ENCODE measurements at regions not wholly inside any gene's neighbourhood (a gene's known extent, or its start where the extent isn't known, plus 50 kb on each side); places are given as distances from the start of the nearest gene placed in this dataset.
"Not testable (repeated sequence)": the region's sequence is repeated elsewhere in the genome, so short reads cannot be mapped to it uniquely, and the experiment has no call there.

- H3K4me1 Mint-ChIP-seq; H3K9me3 ChIP-seq (ENCODE audit: control insufficient read depth, low read depth, low read length): not testable (repeated sequence)
Measured at GRCh38 chr11:86732286-86732685, 59.9 kb upstream of the ME3 start.

GRCh38 chr11:86729576-86729975 lies 57.2 kb upstream of the ME3 start:
- not testable (repeated sequence) for H3K9ac ChIP-seq (ENCODE audit: extremely low read depth, insufficient read length, low read length); DNase-seq; H2BK120ac ChIP-seq (ENCODE audit: low read depth, low read length, poor library complexity, severe bottlenecking); H2AK5ac ChIP-seq (ENCODE audit: insufficient read length, low read length); H3K27me3 ChIP-seq (ENCODE audit: insufficient read depth, low read length); H4K20me1 ChIP-seq (ENCODE audit: control insufficient read depth, insufficient read depth, insufficient read length); H3K4me1 Mint-ChIP-seq; H2BK12ac ChIP-seq (ENCODE audit: insufficient read length, low read depth, low read length); H3K4me1 ChIP-seq (ENCODE audit: insufficient read depth, low read length); H3K79me2 ChIP-seq (ENCODE audit: insufficient read depth, low read length); H3K4ac ChIP-seq (ENCODE audit: low read depth, low read length); H4K5ac ChIP-seq (ENCODE audit: insufficient read length, low read depth, low read length); H3K9me3 ChIP-seq (ENCODE audit: control insufficient read depth, low read depth, low read length); H3K23ac ChIP-seq (ENCODE audit: insufficient read length, low read depth, low read length); H3K27me3 Mint-ChIP-seq (ENCODE audit: low read depth); H2AFZ ChIP-seq (ENCODE audit: low read length); H3K18ac ChIP-seq (ENCODE audit: insufficient read length, low read depth, low read length); H3K79me1 ChIP-seq (ENCODE audit: insufficient read depth, low read depth, low read length, poor library complexity, severe bottlenecking); H2BK20ac ChIP-seq (ENCODE audit: low read depth, low read length, poor library complexity, severe bottlenecking); H3K27ac Mint-ChIP-seq; H3K4me3 Mint-ChIP-seq; H4K8ac ChIP-seq (replicated peaks; ENCODE audit: insufficient read length, low read depth, low read length); H3K23me2 ChIP-seq (ENCODE audit: insufficient read length, low read depth, low read length, poor library complexity, severe bottlenecking); H3K56ac ChIP-seq (ENCODE audit: insufficient read length, low read depth, low read length); H3K4me2 ChIP-seq (ENCODE audit: insufficient read depth, insufficient read length, low read length); H3T11ph ChIP-seq (ENCODE audit: low read length); H2BK15ac ChIP-seq (ENCODE audit: low read depth, low read length); H2BK5ac ChIP-seq (ENCODE audit: insufficient read length, low read length); H4K91ac ChIP-seq (ENCODE audit: insufficient read length, low read depth, low read length); H3K14ac ChIP-seq (ENCODE audit: insufficient read depth, low read length); H3K27ac ChIP-seq (ENCODE audit: insufficient read length, low read depth, low read length)
- Mint-ChIP-seq H3K9me3 (peaks cover 18 to 21% of the 10 kb centered on the region in 2 experiments), H3K36me3 (ENCODE audit: insufficient read depth in 1 of 3, low read depth in 3 of 3) (peaks cover 4 to 15% (median 5%) of the 10 kb centered on the region in 3 experiments; a peak in 4 of 7 replicates)
- no CpG with 5 or more reads among the region's 1 CpG for WGBS (ENCODE audit: extremely low coverage, insufficient read length, low lambda C conversion rate)

More at GRCh38 chr11:86732286-86732685, 59.9 kb upstream of the ME3 start:
- H2BK120ac ChIP-seq (ENCODE audit: low read depth, low read length, poor library complexity, severe bottlenecking); H2AK5ac ChIP-seq (ENCODE audit: insufficient read length, low read length); H3K79me1 ChIP-seq (ENCODE audit: insufficient read depth, low read depth, low read length, poor library complexity, severe bottlenecking); H2BK15ac ChIP-seq (ENCODE audit: low read depth, low read length); H3K4me2 ChIP-seq (ENCODE audit: insufficient read depth, insufficient read length, low read length); H4K5ac ChIP-seq (ENCODE audit: insufficient read length, low read depth, low read length); H3K4me3 Mint-ChIP-seq; H2BK20ac ChIP-seq (ENCODE audit: low read depth, low read length, poor library complexity, severe bottlenecking); H2AFZ ChIP-seq (ENCODE audit: low read length); H3K23me2 ChIP-seq (ENCODE audit: insufficient read length, low read depth, low read length, poor library complexity, severe bottlenecking); H3K27ac Mint-ChIP-seq; H3K27ac ChIP-seq (ENCODE audit: insufficient read length, low read depth, low read length); H3K79me2 ChIP-seq (ENCODE audit: insufficient read depth, low read length); H3K14ac ChIP-seq (ENCODE audit: insufficient read depth, low read length); H3K27me3 ChIP-seq (ENCODE audit: insufficient read depth, low read length); H3K56ac ChIP-seq (ENCODE audit: insufficient read length, low read depth, low read length); H4K8ac ChIP-seq (replicated peaks; ENCODE audit: insufficient read length, low read depth, low read length); H3K4ac ChIP-seq (ENCODE audit: low read depth, low read length); H3K18ac ChIP-seq (ENCODE audit: insufficient read length, low read depth, low read length); DNase-seq; H2BK5ac ChIP-seq (ENCODE audit: insufficient read length, low read length); H3K9ac ChIP-seq (ENCODE audit: extremely low read depth, insufficient read length, low read length); H3T11ph ChIP-seq (ENCODE audit: low read length); H3K27me3 Mint-ChIP-seq (ENCODE audit: low read depth); H4K20me1 ChIP-seq (ENCODE audit: control insufficient read depth, insufficient read depth, insufficient read length); H3K23ac ChIP-seq (ENCODE audit: insufficient read length, low read depth, low read length); H3K4me1 ChIP-seq (ENCODE audit: insufficient read depth, low read length); H2BK12ac ChIP-seq (ENCODE audit: insufficient read length, low read depth, low read length); H4K91ac ChIP-seq (ENCODE audit: insufficient read length, low read depth, low read length): not testable (repeated sequence)
- WGBS (ENCODE audit: extremely low coverage, insufficient read length, low lambda C conversion rate), result no CpG with 5 or more reads among the region's 27 CpGs
- Mint-ChIP-seq H3K9me3 (peaks cover 18 to 21% of the 10 kb centered on the region in 2 experiments), H3K36me3 (ENCODE audit: insufficient read depth in 1 of 3, low read depth in 3 of 3) (peaks cover 4 to 15% (median 5%) of the 10 kb centered on the region in 3 experiments; a peak in 4 of 7 replicates)
